Heart left ventricle (tissue), 16 donors: ENCODE measurements at regions not wholly inside any gene's neighbourhood (a gene's known extent, or its start where the extent isn't known, plus 50 kb on each side); places are given as distances from the start of the nearest gene placed in this dataset.

Experiments used
- ATAC-seq, 4 donors: fragments of 200-7000 bp; cut with Tn5 transposase; one replicate each; pipeline ENCODE4 v1.9.1; 2020 to 2022; ENCODE audit warnings: moderate library complexity in 4 of 4, mild to moderate bottlenecking in 3 of 4, moderate number of reproducible peaks in 1 of 4
- DNase-seq, 5 donors: peaks; one replicate each; pipeline ENCODE4 v3.0.0-alpha.2; 2020
- H3K27ac ChIP-seq, 12 donors: fragments of 200-600 bp; sonication (generic) in 4 of 12; one replicate each; pipeline versions ENCODE4 v1.5.0 to v1.8.0; 2016 to 2022; ENCODE audit warnings: mild to moderate bottlenecking in 2 of 12
- H3K27me3 ChIP-seq, 9 donors: fragments of 200-600 bp; sonication (generic) in 2 of 9; one replicate each; pipeline versions ENCODE4 v1.5.1 to v1.8.0; 2016 to 2022; ENCODE audit warnings: mild to moderate bottlenecking in 3 of 9
- H3K36me3 ChIP-seq, 9 donors: fragments of 200-600 bp; sonication (generic) in 2 of 9; one replicate each; pipeline versions ENCODE4 v1.5.0 to v1.8.0; 2018 to 2022; ENCODE audit warnings: mild to moderate bottlenecking in 2 of 9
- H3K4me1 ChIP-seq, 12 donors: fragments of 200-600 bp; sonication (generic) in 4 of 12; one replicate each; pipeline versions ENCODE4 v1.5.0 to v1.8.0; 2016 to 2022; ENCODE audit warnings: mild to moderate bottlenecking in 3 of 12
- H3K4me3 ChIP-seq, 12 donors: fragments of 200-600 bp; sonication (generic) in 4 of 12; one replicate each; pipeline versions ENCODE4 v1.5.0 to v1.8.0; 2017 to 2022; ENCODE audit warnings: mild to moderate bottlenecking in 9 of 12, moderate library complexity in 4 of 12
- H3K9me3 ChIP-seq, 12 donors: fragments of 200-600 bp; sonication (generic) in 4 of 12; one replicate each; pipeline versions ENCODE4 v1.5.0 to v1.8.0; 2016 to 2022; ENCODE audit warnings: mild to moderate bottlenecking in 1 of 12
- CTCF ChIP-seq, 12 donors: fragments of 200-600 bp; sonication (generic) in 4 of 12; IDR thresholded peaks; one replicate each; pipeline versions ENCODE4 v1.5.0 to v1.8.0; 2018 to 2022; ENCODE audit warnings: antibody characterized with exemption in 12 of 12, mild to moderate bottlenecking in 5 of 12
- POLR2A ChIP-seq, 2 donors: fragments of 450-650 bp; IDR thresholded peaks; one replicate each; pipeline ENCODE4 v1.6.1; 2017; ENCODE audit warnings: antibody characterized with exemption in 2 of 2, mild to moderate bottlenecking in 2 of 2, moderate library complexity in 2 of 2
- WGBS, 4 donors: extraction: QIAGEN DNeasy Blood & Tissue Kit in 2 of 4; methylation state at CpG; one replicate each; pipeline versions ENCODE4 v1.1.5 to v1.1.7; 2013 to 2018; 5-methylcytosine and 5-hydroxymethylcytosine counted together
- intact Hi-C, 10 donors: fragments of 100-400 bp; cut with DNase I; formaldehyde crosslinking; loops; one replicate each; pipeline versions ENCODE4 v1.11.1 to v1.14.2; 2022
- donor health status: ischemic (EF 13 %, LVEDD 7.1; RV severe dilation, severe dysfunction).
- donor health status: healthy with polysubstance abuse.
- donor health status: DM: no; HTN: yes; CAD: no.
- donor health status: DM: no; HTN: no; CAD: no.
- donor health status: ischemic (EF 25% LVEDD 6.9; RV normal size, moderate dysfunction).
- donor health status: ischemic (EF 25% LVEDD 5.7; RV mildly dilated, moderate dysfunction).
- donor health status: healthy.
- donor health status: DM: yes; HTN: yes; CAD: no.
- donor health status: ischemic (EF 35%, LVEDD 5.7; RV mildly dilated, moderate dysfunction).
- donor health status: nonischemic (EF 11% LVEDD 7.7; RV severe dilation, severe dysfunction).
- donor health status: DM: yes; HTN: yes; CAD: no.
- donor health status: PGD.
- donor health status: ischemic (EF 29% LVEDD 5.4; RV normal size, mild dysfunction).
- donor health status: nonischemic (EF 23%, LVEDD 6.1; RV moderate dilation, normal function).

- no peak overlapping the region for H3K27ac ChIP-seq
- intact Hi-C loops: no loop called here
- no peak for DNase-seq
These were observed 1621.3 kb upstream of the TMEFF2 start for GRCh38 chr2:193816008-193816407.

GRCh38 chr2:193810533-193810932 is 1615.8 kb upstream of the TMEFF2 start:
- Histone ChIP-seq H3K9me3 (no peaks in the 10 kb centered on the region), H3K4me3 (no peak overlapping the region), H3K36me3 (no peaks in the 10 kb centered on the region), H3K27ac (no peak overlapping the region), H3K27me3 (no peaks in the 10 kb centered on the region), H3K4me1 (no peaks in the 10 kb centered on the region)
- no peak for DNase-seq
- no peak for ATAC-seq
- TF ChIP-seq CTCF (IDR thresholded peaks at IDR 0.05): no peak
- TF ChIP-seq POLR2A (IDR thresholded peaks at IDR 0.05): no peak
- WGBS, 4 donors: 70 to 77% (median 76%) methylated on average over 3 of the region's 3 CpGs
- intact Hi-C loops: no loop called here

More at GRCh38 chr2:193816008-193816407, 1621.3 kb upstream of the TMEFF2 start:
- H3K36me3 ChIP-seq: no peaks in the 10 kb centered on the region
- peaks cover 0 to 8% (median 0%) of the 10 kb centered on the region in 12 donors for H3K9me3 ChIP-seq
- no peaks in the 10 kb centered on the region for H3K4me1 ChIP-seq
- H3K27me3 ChIP-seq: no peaks in the 10 kb centered on the region
- ATAC-seq: no peak
- TF ChIP-seq POLR2A (IDR thresholded peaks at IDR 0.05): no peak
- no peak for TF ChIP-seq CTCF (IDR thresholded peaks at IDR 0.05)
- H3K4me3 ChIP-seq: no peak overlapping the region

GRCh38 chr2:193808877-193809276 is 1614.1 kb upstream of the TMEFF2 start:
- Histone ChIP-seq H3K4me1 (no peaks in the 10 kb centered on the region), H3K9me3 (no peaks in the 10 kb centered on the region), H3K27me3 (no peaks in the 10 kb centered on the region), H3K4me3 (no peak overlapping the region), H3K36me3 (no peaks in the 10 kb centered on the region), H3K27ac (no peak overlapping the region)
- DNase-seq (no peak), ATAC-seq (no peak)
- intact Hi-C loops: no loop called here
- 90 to 95% (median 94%) methylated on average over 1 of the region's 1 CpG for WGBS, 4 donors
- no peak for TF ChIP-seq CTCF (IDR thresholded peaks at IDR 0.05)
- no peak for TF ChIP-seq POLR2A (IDR thresholded peaks at IDR 0.05)

- Histone ChIP-seq H3K27me3 (no peaks in the 10 kb centered on the region), H3K4me3 (no peak overlapping the region), H3K4me1 (no peaks in the 10 kb centered on the region), H3K9me3 (no peaks in the 10 kb centered on the region), H3K36me3 (no peaks in the 10 kb centered on the region), H3K27ac (no peak overlapping the region)
- ATAC-seq (no peak), DNase-seq (no peak)
- intact Hi-C loops: no loop called here
- no peak for TF ChIP-seq CTCF (IDR thresholded peaks at IDR 0.05)
- TF ChIP-seq POLR2A (IDR thresholded peaks at IDR 0.05): no peak
- WGBS, 4 donors: 71 to 82% (median 72%) methylated on average over 6 of the region's 6 CpGs
These were observed 1611.5 kb upstream of the TMEFF2 start for GRCh38 chr2:193806088-193806774.
